Heart left ventricle (tissue), 13 donors: ENCODE measurements at regions not wholly inside any gene's neighbourhood (a gene's known extent, or its start where the extent isn't known, plus 50 kb on each side); places are given as distances from the start of the nearest gene placed in this dataset.

Experiments
- POLR2A ChIP-seq, 2 donors: fragments of 450-650 bp; IDR thresholded peaks; one replicate each; pipeline ENCODE4 v1.6.1; 2017; ENCODE audit warnings: antibody characterized with exemption in 2 of 2, mild to moderate bottlenecking in 2 of 2, moderate library complexity in 2 of 2
- TF ChIP-seq, protein P1 (sequence below), 12 donors: fragments of 200-600 bp; sonication (generic) in 4 of 12; IDR thresholded peaks; one replicate each; pipeline versions ENCODE4 v1.5.0 to v1.8.0; 2018 to 2022; ENCODE audit warnings: antibody characterized with exemption in 12 of 12, mild to moderate bottlenecking in 5 of 12
- donor health status: ischemic (EF 13 %, LVEDD 7.1; RV severe dilation, severe dysfunction).
- donor health status: DM: no; HTN: yes; CAD: no.
- donor health status: DM: no; HTN: no; CAD: no.
- donor health status: ischemic (EF 25% LVEDD 6.9; RV normal size, moderate dysfunction).
- donor health status: ischemic (EF 25% LVEDD 5.7; RV mildly dilated, moderate dysfunction).
- donor health status: ischemic (EF 35%, LVEDD 5.7; RV mildly dilated, moderate dysfunction).
- donor health status: nonischemic (EF 11% LVEDD 7.7; RV severe dilation, severe dysfunction).
- donor health status: DM: yes; HTN: yes; CAD: no.
- donor health status: PGD.
- donor health status: ischemic (EF 29% LVEDD 5.4; RV normal size, mild dysfunction).
- donor health status: nonischemic (EF 23%, LVEDD 6.1; RV moderate dilation, normal function).

DNA sequence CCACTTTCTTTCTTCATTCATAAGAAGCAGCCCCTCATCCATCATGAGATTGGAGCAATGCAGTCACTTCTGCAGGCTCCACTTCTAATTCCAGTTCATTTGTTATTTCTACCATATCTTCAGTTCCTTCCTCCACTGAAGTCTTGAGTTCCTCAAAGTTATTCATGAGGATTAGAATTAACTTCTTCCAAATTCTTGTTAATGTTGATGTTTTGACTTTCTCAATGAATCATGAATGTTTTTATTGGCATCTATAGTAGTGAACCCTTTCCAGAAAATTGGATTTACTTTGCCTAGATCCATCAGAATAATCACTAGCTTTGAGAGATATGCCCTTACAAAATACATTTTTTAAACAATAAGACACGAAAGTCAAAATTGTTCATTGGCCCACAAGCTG lies 2567.7 kb upstream of the PCDH20 start:
- no peak for TF ChIP-seq POLR2A (IDR thresholded peaks at IDR 0.05)
- TF ChIP-seq, protein P1, sequence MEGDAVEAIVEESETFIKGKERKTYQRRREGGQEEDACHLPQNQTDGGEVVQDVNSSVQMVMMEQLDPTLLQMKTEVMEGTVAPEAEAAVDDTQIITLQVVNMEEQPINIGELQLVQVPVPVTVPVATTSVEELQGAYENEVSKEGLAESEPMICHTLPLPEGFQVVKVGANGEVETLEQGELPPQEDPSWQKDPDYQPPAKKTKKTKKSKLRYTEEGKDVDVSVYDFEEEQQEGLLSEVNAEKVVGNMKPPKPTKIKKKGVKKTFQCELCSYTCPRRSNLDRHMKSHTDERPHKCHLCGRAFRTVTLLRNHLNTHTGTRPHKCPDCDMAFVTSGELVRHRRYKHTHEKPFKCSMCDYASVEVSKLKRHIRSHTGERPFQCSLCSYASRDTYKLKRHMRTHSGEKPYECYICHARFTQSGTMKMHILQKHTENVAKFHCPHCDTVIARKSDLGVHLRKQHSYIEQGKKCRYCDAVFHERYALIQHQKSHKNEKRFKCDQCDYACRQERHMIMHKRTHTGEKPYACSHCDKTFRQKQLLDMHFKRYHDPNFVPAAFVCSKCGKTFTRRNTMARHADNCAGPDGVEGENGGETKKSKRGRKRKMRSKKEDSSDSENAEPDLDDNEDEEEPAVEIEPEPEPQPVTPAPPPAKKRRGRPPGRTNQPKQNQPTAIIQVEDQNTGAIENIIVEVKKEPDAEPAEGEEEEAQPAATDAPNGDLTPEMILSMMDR (IDR thresholded peaks at IDR 0.05), result no peak
